AG04449 (cell line): ENCODE measurements at regions not wholly inside any gene's neighbourhood (a gene's known extent, or its start where the extent isn't known, plus 50 kb on each side); places are given as distances from the start of the nearest gene placed in this dataset.

Source experiments
- CTCF ChIA-PET: fragments of 350-600 bp; formaldehyde crosslinking; extraction: SDS; loops from one replicate; lab custom pipeline; 2021; ENCODE audit warnings: antibody characterized with exemption; lab: Yijun Ruan, JAX
- POLR2A ChIA-PET: fragments of 400-600, 350-600 bp; formaldehyde crosslinking; extraction: SDS; loops from one replicate; lab custom pipeline; 2020; ENCODE audit warnings: antibody characterized with exemption, inconsistent platforms; lab: Yijun Ruan, JAX
- DNase-seq: peaks from one replicate; pipeline ENCODE4 v3.0.0-alpha.2; 2010; ENCODE audit warnings: low read depth, low spot score
- H3K4me3 ChIP-seq: 2 replicates; pipeline ENCODE4 v1.5.1; 2011; ENCODE audit warnings: low read depth, mild to moderate bottlenecking, control low read depth, low read length
- CTCF ChIP-seq: IDR thresholded peaks from one replicate; pipeline ENCODE4 v1.5.1; 2011; ENCODE audit warnings: mild to moderate bottlenecking, moderate library complexity, low read length, control low read depth, inconsistent platforms; ENCODE audit not compliant: insufficient read depth; ENCODE audit errors: missing control alignments

- TF ChIP-seq CTCF = no peak
- DNase-seq = no peak
- CTCF ChIA-PET = no interaction called here
- POLR2A ChIA-PET = no interaction called here
- no peak overlapping the region for H3K4me3 ChIP-seq
Observed at GRCh38 chr22:47625013-47625385, 862.5 kb downstream of the TBC1D22A start.

- H3K4me3 ChIP-seq = no peak overlapping the region
- POLR2A ChIA-PET = no interaction called here
- no peak for TF ChIP-seq CTCF
- DNase-seq = no peak
- CTCF ChIA-PET = no interaction called here
Observed at GRCh38 chr22:47624252-47625012, 862.0 kb downstream of the TBC1D22A start.

GRCh38 chr22:47623763-47624148 lies 861.3 kb downstream of the TBC1D22A start:
- ChIA-PET CTCF (no interaction called here), POLR2A (no interaction called here)

GRCh38 chr22:47623066-47623762 lies 860.8 kb downstream of the TBC1D22A start:
- no peak for TF ChIP-seq CTCF
- H3K4me3 ChIP-seq = no peak overlapping the region
- ChIA-PET POLR2A (no interaction called here), CTCF (no interaction called here)
- DNase-seq = no peak

More at GRCh38 chr22:47623763-47624148, 861.3 kb downstream of the TBC1D22A start:
- DNase-seq = no peak
- no peak for TF ChIP-seq CTCF
- no peak overlapping the region for H3K4me3 ChIP-seq

- ChIA-PET POLR2A (no interaction called here), CTCF (no interaction called here)
- H3K4me3 ChIP-seq = no peak overlapping the region
- no peak for DNase-seq
- no peak for TF ChIP-seq CTCF
Observed at GRCh38 chr22:47622541-47622940, 860.1 kb downstream of the TBC1D22A start.

- CTCF ChIA-PET = no interaction called here
- H3K4me3 ChIP-seq = no peak overlapping the region
- DNase-seq = no peak
- POLR2A ChIA-PET = no interaction called here
- TF ChIP-seq CTCF = no peak
Observed at GRCh38 chr22:47621253-47621652, 858.8 kb downstream of the TBC1D22A start.
